Testis (tissue), 2 donors: ENCODE measurements at regions not wholly inside any gene's neighbourhood (a gene's known extent, or its start where the extent isn't known, plus 50 kb on each side); places are given as distances from the start of the nearest gene placed in this dataset.

Experiments used
- CTCF ChIP-seq, 3 experiments: fragments of 450-650 bp in 2 of 3; fragments of 200-600 bp in 1 of 3; sonication (generic) in 1 of 3; IDR thresholded peaks; one replicate each; pipeline ENCODE4 v1.5.1; 2016 to 2019; ENCODE audit warnings: antibody characterized with exemption in 3 of 3, mild to moderate bottlenecking in 2 of 3, moderate library complexity in 1 of 3
- POLR2A ChIP-seq: fragments of 450-650 bp; IDR thresholded peaks from one replicate; pipeline ENCODE4 v1.6.1; 2017; ENCODE audit warnings: antibody characterized with exemption, mild to moderate bottlenecking, moderate library complexity

GRCh38 chr21:16863362-16863905 is 649.4 kb upstream of the CXADR start:
- TF ChIP-seq CTCF (IDR thresholded peaks at IDR 0.05), result no peak
- no peak for TF ChIP-seq POLR2A
